ENCODE measurements at regions not wholly inside any gene's neighbourhood (a gene's known extent, or its start where the extent isn't known, plus 50 kb on each side); places are given as distances from the start of the nearest gene placed in this dataset.

- no peak overlapping the region for H2BK15ac ChIP-seq (ENCODE audit: low read length)
- no peak overlapping the region for H3K4me3 ChIP-seq (ENCODE audit: extremely low read depth in 1 of 4, insufficient read depth in 2 of 4, low read depth in 3 of 4, low read length in 4 of 4)
- POLR2A ChIA-PET (ENCODE audit: partially characterized antibody) = no interaction called here
- no peak overlapping the region for H4K8ac ChIP-seq (ENCODE audit: extremely low read depth, insufficient read depth, low read length)
- no peak overlapping the region for H2BK12ac ChIP-seq (ENCODE audit: low read depth, low read length)
- H3K27me3 ChIP-seq (replicated peaks in 1 of 4; ENCODE audit: control insufficient read depth in 3 of 4, extremely low read depth in 1 of 4, insufficient read depth in 3 of 4, low read length in 3 of 4) = peaks cover 0 to 1% (median 0%) of the 10 kb centered on the region in 4 experiments; a peak in 1 of 7 replicates
- no peak overlapping the region for H2BK5ac ChIP-seq (ENCODE audit: low read depth, low read length)
- H3K4me2 ChIP-seq (ENCODE audit: insufficient read depth in 1 of 2, low read depth in 2 of 2, low read length in 2 of 2) = no peak overlapping the region
- no peak overlapping the region for H4K91ac ChIP-seq (replicated peaks; ENCODE audit: insufficient read length, low read length)
- H3K4ac ChIP-seq (replicated peaks; ENCODE audit: insufficient read length, low read depth, low read length) = no peak overlapping the region
- peaks cover 11 to 13% of the 10 kb centered on the region in 2 experiments; a peak in 3 of 4 replicates for H3K9me3 ChIP-seq (ENCODE audit: insufficient read depth in 2 of 2, low read depth in 1 of 2, low read length in 1 of 2)
- H3K56ac ChIP-seq (replicated peaks; ENCODE audit: insufficient read length, low read depth, low read length) = no peak overlapping the region
- no peaks in the 10 kb centered on the region for H3K79me1 ChIP-seq (ENCODE audit: low read depth, low read length)
- H3K23ac ChIP-seq (ENCODE audit: insufficient read length) = no peak overlapping the region
- H3K4me1 ChIP-seq (replicated peaks in 1 of 4; ENCODE audit: control insufficient read depth in 3 of 4, insufficient read depth in 4 of 4, low read length in 3 of 4) = no peaks in the 10 kb centered on the region
- FAIRE-seq (no peak), DNase-seq (ENCODE audit: low read depth in 1 of 2, low spot score in 2 of 2) (no peak)
- H3K79me2 ChIP-seq (ENCODE audit: control insufficient read depth in 1 of 2, insufficient read depth in 2 of 2, low read length in 2 of 2) = no peaks in the 10 kb centered on the region
- H3K14ac ChIP-seq (ENCODE audit: insufficient read length) = no peak overlapping the region
- H2AFZ ChIP-seq (ENCODE audit: low read length) = no peak overlapping the region
- H3K23me2 ChIP-seq (ENCODE audit: low read depth, low read length) = no peaks in the 10 kb centered on the region
- no peaks in the 10 kb centered on the region for H3K36me3 ChIP-seq (ENCODE audit: control insufficient read depth in 2 of 4, insufficient read depth in 4 of 4, low read length in 3 of 4)
- H3K9ac ChIP-seq (replicated peaks in 1 of 4; ENCODE audit: extremely low read depth in 1 of 4, low read depth in 3 of 4, low read length in 3 of 4) = no peak overlapping the region
- no peak overlapping the region for H2BK20ac ChIP-seq (ENCODE audit: low read length)
- no peak overlapping the region for H3K27ac ChIP-seq (ENCODE audit: low read depth, low read length)
- H4K5ac ChIP-seq (ENCODE audit: insufficient read length, low read depth, low read length) = no peak overlapping the region
- no peak overlapping the region for H2BK120ac ChIP-seq (replicated peaks; ENCODE audit: low read depth, low read length)
- H3K18ac ChIP-seq (ENCODE audit: extremely low read depth, low read length) = no peak overlapping the region
- CTCF ChIA-PET (ENCODE audit: partially characterized antibody) = no interaction called here
- H4K20me1 ChIP-seq (replicated peaks in 1 of 2; ENCODE audit: control insufficient read depth in 1 of 2, insufficient read depth in 2 of 2, low read length in 2 of 2) = no peaks in the 10 kb centered on the region
- H2AK5ac ChIP-seq (ENCODE audit: low read depth, low read length) = no peak overlapping the region
- WGBS, 2 experiments (ENCODE audit: extremely low coverage in 1 of 2, insufficient coverage in 1 of 2, insufficient read length in 1 of 2, insufficient replicate concordance in 2 of 2, low coverage in 1 of 2, low lambda C conversion rate in 2 of 2, missing lambda C conversion rate in 1 of 2) = 45% methylated on average over 1 of the region's 1 CpG; no CpG with 5 or more reads in 1 of the 2 experiments
- TF ChIP-seq SIRT6 (IDR thresholded peaks at IDR 0.05; ENCODE audit: low read length) (no peak), POLR2AphosphoS5 (IDR thresholded peaks at IDR 0.05; ENCODE audit: low read depth, low read length) (no peak), BRCA1 (IDR thresholded peaks at IDR 0.05; ENCODE audit: low read depth, low read length) (no peak), YY1 (IDR thresholded peaks at IDR 0.05; ENCODE audit: low read depth, low read length) (no peak), CHD2 (IDR thresholded peaks at IDR 0.05; ENCODE audit: low read length) (no peak), KDM1A (IDR thresholded peaks at IDR 0.05; ENCODE audit: borderline replicate concordance, low read length) (no peak), SP2 (IDR thresholded peaks at IDR 0.05; ENCODE audit: low read length) (no peak), CEBPB (IDR thresholded peaks at IDR 0.05; ENCODE audit: low read depth, low read length) (no peak), SUZ12 (IDR thresholded peaks at IDR 0.05; ENCODE audit: low read length) (no peak), RAD21 (IDR thresholded peaks at IDR 0.05 in 1 of 2, conservative IDR thresholded peaks at IDR 0.05 in 1 of 2; ENCODE audit: low read depth in 2 of 2, low read length in 2 of 2) (no peak), CHD1 (IDR thresholded peaks at IDR 0.05; ENCODE audit: low read depth, low read length) (no peak), NRF1 (IDR thresholded peaks at IDR 0.05; ENCODE audit: low read depth, low read length) (no peak), KDM4A (IDR thresholded peaks at IDR 0.05; ENCODE audit: low read depth, low read length, severe bottlenecking) (no peak), BACH1 (IDR thresholded peaks at IDR 0.05; ENCODE audit: low read length) (no peak), SP1 (IDR thresholded peaks at IDR 0.05; ENCODE audit: low read depth, low read length) (no peak)
- TF ChIP-seq, protein P1, sequence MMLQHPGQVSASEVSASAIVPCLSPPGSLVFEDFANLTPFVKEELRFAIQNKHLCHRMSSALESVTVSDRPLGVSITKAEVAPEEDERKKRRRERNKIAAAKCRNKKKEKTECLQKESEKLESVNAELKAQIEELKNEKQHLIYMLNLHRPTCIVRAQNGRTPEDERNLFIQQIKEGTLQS (IDR thresholded peaks at IDR 0.05; ENCODE audit: insufficient read depth, low read depth, low read length) = no peak
Observed at GRCh38 chr4:13778367-13778766, 150.8 kb upstream of the BOD1L1 start.

Measured in H1 (cell line).